HG03442 (cell line): ENCODE measurements at regions not wholly inside any gene's neighbourhood (a gene's known extent, or its start where the extent isn't known, plus 50 kb on each side); places are given as distances from the start of the nearest gene placed in this dataset.

Experiments
- ATAC-seq: cut with Tn5 transposase; IDR thresholded peaks from one replicate; pipeline ENCODE4 v1.9.1; 2021; ENCODE audit warnings: mild to moderate bottlenecking, moderate library complexity; ENCODE audit not compliant: unreplicated experiment

DNA sequence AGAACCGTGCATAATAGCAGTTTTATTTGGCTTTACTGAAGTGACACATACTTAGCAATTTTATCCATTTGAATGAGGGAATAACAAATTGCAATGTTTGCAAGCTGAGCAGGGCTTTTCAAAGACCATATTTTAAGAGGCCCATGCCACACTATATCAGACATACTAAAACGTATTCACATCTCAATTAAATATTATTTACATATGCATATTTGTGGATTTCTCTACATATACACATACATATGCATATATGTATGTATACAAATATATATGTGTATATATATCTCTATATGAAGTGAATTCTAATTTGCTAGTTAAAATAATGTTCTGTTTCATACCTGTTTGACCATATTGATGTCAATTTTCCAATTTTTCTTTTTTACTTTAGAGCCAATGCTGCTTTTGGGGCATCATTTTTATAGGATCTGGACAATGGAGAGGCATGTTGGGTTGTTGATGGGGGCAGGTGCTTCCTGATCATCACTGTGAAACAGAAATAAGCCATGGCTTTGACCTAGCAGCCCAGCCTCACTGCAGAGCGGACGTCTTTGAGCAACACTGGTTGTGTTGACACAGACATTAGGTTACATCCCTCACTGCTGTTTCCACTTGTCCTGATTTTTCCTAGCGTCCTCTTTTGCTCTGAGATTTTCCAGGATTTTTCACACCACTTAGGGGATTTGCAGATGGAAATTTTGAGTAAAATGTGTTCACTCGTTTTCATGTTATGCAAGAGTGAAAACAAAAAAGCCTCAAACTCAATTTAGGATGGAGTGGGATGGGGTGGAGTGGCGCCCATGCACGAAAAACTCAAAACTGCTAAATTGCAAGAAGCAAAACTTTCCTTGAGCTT is 56.9 kb downstream of the RDH14 start:
- ATAC-seq: no peak

DNA sequence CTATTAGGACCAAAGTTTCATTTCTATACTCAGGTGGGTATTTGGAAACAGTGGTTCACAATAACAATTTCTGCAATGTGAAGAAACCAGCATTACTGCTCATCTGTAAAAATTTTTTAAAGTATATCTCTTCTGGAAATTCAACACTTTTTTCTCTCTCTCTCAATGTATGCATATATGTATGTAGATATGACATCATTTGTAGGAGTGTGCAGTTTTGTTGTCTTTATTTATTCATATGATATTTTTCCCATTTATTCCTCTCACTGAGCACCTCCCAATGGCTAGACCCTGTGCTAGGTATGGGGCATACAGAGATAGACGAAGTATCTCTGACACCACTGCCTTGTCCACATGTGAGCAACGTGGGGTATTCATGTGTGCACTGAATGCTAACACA is 58.3 kb downstream of the RDH14 start:
- ATAC-seq: no peak

GRCh38 chr2:18501729-18502128 is 58.7 kb downstream of the RDH14 start:
- no peak for ATAC-seq

- no peak for ATAC-seq
These were observed 59.3 kb downstream of the RDH14 start for GRCh38 chr2:18501156-18501555.

- no peak for ATAC-seq
These were observed 60.1 kb downstream of the RDH14 start for GRCh38 chr2:18500333-18500732.

DNA sequence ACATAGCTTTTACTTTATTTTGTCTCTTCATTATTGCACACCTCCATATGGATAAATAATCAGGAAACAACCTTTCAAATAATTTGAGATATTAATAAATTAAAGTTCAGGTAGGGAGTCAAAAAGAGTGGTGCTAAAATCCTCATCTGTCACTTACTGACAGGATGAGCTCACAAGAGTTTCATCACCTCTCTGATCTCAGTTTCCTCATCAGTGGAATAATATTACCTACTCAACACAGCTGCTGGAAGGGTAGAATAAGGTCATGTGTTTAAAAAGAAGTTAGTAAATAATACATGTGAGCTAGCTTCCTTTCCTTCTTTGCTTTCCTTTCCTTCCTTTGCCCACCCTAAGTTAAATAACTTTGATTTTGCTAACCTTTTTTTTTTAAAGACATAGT is 61.9 kb downstream of the RDH14 start:
- ATAC-seq: no peak

GRCh38 chr2:18496516-18496915 is 63.9 kb downstream of the RDH14 start:
- ATAC-seq: no peak

DNA sequence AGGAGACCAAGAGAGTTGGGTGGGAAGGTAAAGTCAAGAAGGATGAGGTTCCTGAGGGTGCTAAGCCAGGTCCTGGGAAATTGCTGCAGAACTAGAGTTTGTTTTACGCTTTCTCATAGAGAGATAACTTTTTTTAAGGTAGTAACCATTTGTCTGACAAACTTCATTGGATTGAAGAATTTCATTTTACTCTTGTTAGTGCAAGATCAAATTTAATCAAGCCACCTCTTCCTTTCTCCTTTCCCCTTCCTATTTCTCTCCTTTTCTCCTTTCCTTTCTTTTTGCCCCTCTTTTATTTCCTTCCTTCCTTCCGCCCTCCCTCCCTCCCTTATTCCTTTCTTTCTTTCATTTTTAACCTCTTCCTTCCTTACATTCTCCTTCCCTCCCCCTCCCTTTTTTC is 65.4 kb downstream of the RDH14 start:
- ATAC-seq: no peak

DNA sequence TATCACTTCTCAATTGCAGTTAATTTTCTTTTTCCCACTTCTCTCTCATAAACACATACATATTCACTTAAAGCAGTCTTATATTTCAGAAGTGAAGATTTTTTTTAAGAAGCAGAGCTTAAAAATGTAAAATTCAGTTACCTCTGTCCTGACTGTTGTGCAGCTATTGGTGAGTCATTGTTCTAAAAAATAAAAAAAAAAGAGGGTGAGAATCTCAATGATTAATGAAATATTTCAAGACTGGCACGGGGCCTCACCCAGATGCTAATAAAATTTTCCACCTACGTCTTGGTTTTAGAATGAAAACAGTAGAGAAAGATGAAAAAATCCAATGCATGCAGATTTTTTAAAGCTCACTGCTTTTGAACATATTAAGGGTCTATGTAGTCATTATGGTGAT is 67.7 kb downstream of the RDH14 start:
- ATAC-seq: no peak

- no peak for ATAC-seq
These were observed 68.9 kb downstream of the RDH14 start for GRCh38 chr2:18491577-18491976.

DNA sequence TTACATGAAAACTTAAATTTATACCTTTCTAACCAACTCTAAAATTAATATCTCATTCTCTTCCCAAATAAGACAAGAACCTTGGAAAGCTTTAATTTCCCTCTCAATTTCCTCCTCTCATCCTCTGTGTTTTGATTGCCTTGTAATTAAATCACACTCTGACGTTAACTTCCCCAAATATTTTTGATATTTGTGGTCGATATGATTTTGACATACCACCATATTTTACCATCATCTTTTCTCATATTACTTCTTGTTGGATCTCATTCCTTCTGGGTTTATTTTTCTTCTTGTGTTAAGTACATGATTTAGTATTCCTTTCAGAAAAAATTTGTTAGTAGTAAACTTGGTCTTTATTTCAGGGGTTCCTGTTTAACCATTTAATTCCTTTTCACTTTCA is 69.6 kb downstream of the RDH14 start:
- no peak for ATAC-seq

GRCh38 chr2:18487106-18487913 is 73.1 kb downstream of the RDH14 start:
- ATAC-seq: no peak

GRCh38 chr2:18484625-18485024 is 75.8 kb downstream of the RDH14 start:
- ATAC-seq: no peak

DNA sequence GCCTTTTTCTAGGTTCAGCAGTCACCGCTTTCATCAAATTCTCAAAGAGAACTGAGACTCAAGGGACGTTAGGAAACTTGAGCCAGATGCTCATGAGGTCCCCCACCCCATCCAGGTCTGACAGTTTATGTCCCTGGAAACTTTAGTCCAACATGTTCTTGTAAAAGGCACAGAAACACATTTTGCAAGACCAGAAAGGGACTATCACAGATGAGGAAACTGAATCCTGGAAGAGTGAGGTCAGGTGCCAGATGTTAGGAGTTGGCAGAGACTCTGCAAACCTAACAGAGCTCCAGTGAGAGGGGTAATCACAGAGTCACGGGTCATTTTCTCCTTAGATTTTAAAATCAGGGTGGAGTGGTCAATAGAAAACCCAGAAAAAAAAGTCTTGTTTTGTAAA is 76.6 kb downstream of the RDH14 start:
- no peak for ATAC-seq

GRCh38 chr2:18482666-18483065 is 77.8 kb downstream of the RDH14 start:
- no peak for ATAC-seq

DNA sequence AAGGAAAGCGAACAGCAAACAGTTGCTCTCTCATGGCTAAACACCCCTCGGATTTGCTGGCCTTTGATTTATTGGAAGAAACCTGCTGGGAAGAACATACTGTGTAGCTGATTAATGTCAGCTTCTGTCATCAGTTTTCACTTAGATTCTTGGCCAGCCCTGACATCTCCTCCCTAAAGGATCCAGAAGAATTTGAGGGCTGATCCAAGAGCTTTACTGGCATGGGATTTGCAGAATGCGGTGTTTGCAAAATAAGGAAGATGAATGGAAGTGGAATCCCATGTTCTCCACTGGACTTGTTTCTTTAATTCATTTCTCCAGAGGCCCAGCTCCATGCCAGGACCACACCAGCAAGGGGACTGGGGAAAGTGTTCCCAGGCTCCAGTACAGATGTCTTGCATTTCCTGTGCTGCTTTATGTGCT is 80.5 kb downstream of the RDH14 start:
- ATAC-seq: no peak

DNA sequence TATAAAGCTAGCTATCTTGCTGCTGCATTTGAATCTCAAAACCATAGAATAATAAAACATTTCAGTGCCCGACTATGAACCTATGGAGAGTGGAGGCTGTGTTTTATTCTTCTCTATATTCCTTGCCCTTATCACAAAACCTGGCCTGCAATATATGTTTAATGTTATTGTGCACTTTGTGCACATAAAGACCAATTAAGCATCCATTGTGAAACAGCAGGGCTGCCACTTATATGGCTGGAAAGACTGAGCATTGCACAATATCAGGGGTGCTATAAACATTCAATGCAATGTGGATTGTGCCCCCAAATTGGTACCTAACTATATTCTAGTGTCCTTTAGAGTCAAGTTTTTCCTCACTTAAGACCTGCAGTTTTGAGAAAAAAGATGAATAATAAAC is 83.2 kb downstream of the RDH14 start:
- no peak for ATAC-seq

DNA sequence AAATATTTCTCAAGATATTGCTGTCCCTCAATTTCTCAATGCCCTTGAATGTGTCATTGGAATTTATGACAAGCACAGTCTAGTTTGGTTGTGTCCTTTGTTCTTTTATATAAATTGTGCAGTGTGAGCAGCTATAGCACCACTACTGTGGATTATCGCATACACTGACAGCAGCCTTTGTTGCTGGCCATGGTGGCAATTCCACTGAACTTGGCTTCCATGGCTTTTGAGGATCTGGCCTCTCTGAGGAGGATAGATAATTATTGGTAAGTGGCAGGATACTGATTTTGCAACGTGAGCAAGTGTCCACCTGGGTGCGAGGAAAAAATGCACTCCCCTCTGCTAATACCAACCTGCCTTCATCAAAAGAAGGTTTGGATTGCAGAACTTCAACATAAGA is 84.0 kb downstream of the RDH14 start:
- no peak for ATAC-seq

- no peak for ATAC-seq
These were observed 84.6 kb downstream of the RDH14 start for GRCh38 chr2:18475884-18476283.

GRCh38 chr2:18474700-18475099 is 85.8 kb downstream of the RDH14 start:
- no peak for ATAC-seq

DNA sequence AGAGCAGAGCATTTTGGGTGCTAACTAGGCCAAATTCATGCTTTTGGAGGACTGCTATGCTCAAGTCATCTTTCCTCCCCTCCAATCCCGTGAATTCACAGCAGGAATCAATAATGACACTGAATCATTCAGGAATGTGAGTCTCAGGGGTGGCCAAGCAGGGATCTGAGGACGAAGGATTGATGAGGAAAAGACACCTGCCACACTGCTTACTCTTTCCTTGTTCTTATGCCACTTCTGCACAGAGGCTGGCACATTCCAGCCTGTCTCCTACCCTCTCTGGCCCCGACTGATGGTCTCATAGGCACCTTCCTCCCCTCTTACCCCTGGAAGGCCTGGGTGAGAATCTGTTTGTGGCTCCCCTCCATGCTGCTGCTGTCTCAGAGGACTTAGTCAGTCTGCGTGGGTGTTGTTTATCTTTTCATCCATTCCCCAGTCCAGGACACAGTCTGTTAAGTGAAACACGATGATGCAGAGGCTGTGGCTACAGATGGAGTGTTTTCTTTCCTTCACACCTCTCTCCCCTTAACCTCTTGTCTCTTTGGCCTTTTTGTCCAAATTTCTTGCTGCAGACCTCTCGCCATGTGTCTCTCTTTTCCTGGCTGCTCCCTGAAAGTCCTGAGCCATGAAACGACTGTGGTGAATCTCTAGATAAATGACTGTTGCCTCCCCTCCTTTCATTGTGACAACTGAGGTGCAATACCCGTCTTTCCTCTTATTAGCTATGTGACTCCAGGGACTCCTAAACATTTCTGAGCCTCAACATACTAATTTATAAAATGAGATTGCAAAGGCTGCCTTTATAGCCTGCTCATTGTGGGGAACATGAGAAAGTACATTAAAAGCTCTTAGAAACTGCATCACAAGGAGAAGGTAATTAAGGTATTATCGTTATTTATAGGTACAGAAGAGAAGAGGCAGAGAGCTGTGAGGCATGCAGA is 86.9 kb downstream of the RDH14 start:
- no peak for ATAC-seq
